Fibroblast of mammary gland (primary cell): ENCODE measurements at regions not wholly inside any gene's neighbourhood (a gene's known extent, or its start where the extent isn't known, plus 50 kb on each side); places are given as distances from the start of the nearest gene placed in this dataset.

ENCODE experiments used
- DNase-seq: peaks from one replicate; pipeline ENCODE4 v3.0.0-alpha.2; 2010; ENCODE audit warnings: low read depth
- H3K4me3 ChIP-seq: 2 replicates; pipeline ENCODE4 v1.5.1; 2011; ENCODE audit warnings: low read depth, mild to moderate bottlenecking, low read length, moderate library complexity; ENCODE audit not compliant: control insufficient read depth
- TF ChIP-seq, protein P1 (sequence below): conservative IDR thresholded peaks from 2 replicates; pipeline ENCODE4 v1.5.1; 2011; ENCODE audit warnings: low read depth, low read length, inconsistent platforms; ENCODE audit not compliant: control insufficient read depth, insufficient read depth

GRCh38 chr9:118091226-118091625 lies 387.0 kb downstream of the TLR4 start:
- TF ChIP-seq, protein P1, sequence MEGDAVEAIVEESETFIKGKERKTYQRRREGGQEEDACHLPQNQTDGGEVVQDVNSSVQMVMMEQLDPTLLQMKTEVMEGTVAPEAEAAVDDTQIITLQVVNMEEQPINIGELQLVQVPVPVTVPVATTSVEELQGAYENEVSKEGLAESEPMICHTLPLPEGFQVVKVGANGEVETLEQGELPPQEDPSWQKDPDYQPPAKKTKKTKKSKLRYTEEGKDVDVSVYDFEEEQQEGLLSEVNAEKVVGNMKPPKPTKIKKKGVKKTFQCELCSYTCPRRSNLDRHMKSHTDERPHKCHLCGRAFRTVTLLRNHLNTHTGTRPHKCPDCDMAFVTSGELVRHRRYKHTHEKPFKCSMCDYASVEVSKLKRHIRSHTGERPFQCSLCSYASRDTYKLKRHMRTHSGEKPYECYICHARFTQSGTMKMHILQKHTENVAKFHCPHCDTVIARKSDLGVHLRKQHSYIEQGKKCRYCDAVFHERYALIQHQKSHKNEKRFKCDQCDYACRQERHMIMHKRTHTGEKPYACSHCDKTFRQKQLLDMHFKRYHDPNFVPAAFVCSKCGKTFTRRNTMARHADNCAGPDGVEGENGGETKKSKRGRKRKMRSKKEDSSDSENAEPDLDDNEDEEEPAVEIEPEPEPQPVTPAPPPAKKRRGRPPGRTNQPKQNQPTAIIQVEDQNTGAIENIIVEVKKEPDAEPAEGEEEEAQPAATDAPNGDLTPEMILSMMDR = no peak
- no peak overlapping the region for H3K4me3 ChIP-seq
- DNase-seq = no peak

DNA sequence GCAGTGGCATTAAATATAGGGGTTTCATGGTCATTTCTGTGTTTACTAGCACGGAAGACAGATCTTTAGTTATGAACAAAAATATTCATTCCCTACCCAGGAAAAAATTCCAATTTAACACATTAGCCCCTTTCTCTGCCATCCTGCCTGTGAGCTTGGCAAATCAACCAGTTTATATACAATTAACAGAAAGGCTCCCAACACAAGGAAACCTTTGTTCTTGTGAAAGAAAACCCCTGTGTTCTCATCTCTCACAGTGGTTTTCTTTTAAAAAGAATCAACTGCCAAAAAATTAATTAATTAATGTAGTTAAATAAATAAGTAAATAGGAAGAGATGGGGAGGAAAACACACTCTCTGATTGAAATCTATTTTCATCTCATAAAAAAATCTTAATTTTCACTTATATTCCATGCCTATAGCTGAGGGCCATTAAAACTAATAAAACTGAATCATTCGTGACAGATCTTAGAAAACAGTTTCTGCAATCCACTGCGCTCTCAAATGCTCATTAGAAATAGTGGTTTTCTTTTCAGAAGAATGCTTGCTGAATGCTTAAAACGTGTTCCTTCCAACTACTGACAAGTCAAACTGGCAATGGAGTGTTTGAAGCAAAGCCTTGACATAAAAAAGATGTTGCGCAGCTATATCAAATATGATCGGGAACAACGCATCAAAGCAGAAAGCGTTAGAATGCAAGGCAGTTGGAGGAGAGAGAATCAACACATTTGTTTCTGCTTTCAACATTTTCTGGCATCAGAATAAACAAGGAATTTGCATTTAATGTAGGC lies 387.7 kb downstream of the TLR4 start:
- no peak for DNase-seq
- no peak overlapping the region for H3K4me3 ChIP-seq
- TF ChIP-seq, protein P1 = no peak

GRCh38 chr9:118094387-118094786 lies 390.2 kb downstream of the TLR4 start:
- TF ChIP-seq, protein P1 = no peak
- DNase-seq = no peak
- H3K4me3 ChIP-seq = no peak overlapping the region

DNA sequence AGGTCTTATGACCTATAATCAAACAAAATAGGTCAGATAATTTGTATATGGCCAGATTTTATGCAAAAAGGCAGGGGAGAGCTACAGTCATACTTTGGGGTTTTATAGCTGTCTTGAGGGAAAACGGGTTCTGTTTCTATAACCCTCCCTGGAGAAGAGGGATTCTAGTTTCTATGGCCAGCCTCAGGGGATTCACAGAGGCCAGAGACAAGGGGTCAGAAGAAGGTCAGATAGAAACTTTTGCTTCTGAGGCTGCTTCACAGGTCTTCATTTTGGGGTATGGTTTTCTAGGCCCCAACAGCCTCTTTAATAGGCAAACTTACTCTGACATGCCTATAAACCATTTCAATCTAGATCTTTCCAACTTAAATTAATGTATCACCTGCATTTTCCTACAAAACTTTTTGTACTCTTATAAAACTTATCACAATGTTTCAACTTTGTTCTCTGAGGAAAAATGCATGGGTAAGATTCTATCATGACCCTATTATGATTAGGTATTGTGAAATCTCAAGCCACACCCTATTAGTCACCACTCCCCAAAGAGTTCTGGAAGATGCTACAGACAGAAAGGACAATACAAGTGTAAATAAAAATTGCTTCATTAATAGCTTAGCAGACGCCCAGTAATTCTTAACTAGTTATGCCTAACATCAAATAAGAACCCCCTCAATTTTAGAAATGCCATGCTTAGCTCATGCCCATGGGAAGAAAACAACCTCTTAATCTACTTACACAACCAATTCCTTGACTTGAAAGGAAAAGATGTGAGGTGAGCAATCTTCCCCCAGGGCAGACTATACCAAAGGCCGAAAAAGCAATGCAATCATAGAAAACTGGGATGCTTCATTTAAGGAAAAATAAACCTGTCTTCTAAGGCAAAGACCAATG lies 396.6 kb downstream of the TLR4 start:
- no peak overlapping the region for H3K4me3 ChIP-seq
- DNase-seq = no peak
- TF ChIP-seq, protein P1 = no peak

DNA sequence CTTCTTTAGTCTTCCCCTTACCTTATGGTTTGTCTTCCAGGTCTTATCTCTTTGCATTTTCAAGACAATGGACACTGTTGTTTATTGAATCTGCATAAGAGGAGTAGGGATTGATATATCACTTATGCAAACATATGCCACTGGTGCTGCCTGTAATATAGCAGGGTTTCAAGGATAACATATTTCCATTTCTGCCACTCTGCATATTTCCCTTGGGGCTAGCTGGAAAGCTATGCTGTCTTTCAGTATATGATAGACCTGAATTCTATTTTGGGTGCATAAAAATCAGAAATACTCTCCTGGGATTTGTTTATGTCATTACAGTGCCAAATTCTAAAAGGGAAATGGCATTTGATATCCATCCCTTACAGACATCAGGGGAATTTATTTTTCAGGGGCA lies 400.2 kb downstream of the TLR4 start:
- no peak overlapping the region for H3K4me3 ChIP-seq
- TF ChIP-seq, protein P1 = no peak
- no peak for DNase-seq

GRCh38 chr9:118108971-118109370 lies 404.8 kb downstream of the TLR4 start:
- H3K4me3 ChIP-seq = no peak overlapping the region
- DNase-seq = no peak
- TF ChIP-seq, protein P1 = no peak
